ENCODE measurements at regions not wholly inside any gene's neighbourhood (a gene's known extent, or its start where the extent isn't known, plus 50 kb on each side); places are given as distances from the start of the nearest gene placed in this dataset.

DNA sequence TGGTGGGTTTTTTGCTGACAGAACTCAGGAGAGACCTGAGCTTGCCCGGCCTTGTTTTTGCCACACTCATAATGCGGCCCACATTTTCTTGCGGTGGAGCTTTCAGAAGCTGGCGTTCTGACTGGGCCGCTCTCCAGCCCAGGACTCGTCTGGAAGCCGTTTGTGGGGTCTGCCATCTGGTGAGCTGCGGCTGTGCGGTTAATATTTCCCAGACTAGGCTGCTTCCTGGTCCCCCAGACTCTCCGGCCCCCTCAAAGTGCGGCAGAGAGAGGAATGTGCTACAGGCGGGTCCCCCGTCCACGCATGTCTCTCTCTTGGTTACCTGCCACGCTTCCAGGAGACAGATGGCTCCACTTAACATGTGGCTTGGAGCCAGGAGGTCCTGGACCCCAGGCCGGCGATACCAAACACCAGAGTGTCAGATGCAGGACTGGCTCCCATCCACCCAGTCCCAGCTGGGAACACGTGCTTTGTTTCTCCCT lies 128.9 kb upstream of the PMEPA1 start:
- no peak for DNase-seq

DNA sequence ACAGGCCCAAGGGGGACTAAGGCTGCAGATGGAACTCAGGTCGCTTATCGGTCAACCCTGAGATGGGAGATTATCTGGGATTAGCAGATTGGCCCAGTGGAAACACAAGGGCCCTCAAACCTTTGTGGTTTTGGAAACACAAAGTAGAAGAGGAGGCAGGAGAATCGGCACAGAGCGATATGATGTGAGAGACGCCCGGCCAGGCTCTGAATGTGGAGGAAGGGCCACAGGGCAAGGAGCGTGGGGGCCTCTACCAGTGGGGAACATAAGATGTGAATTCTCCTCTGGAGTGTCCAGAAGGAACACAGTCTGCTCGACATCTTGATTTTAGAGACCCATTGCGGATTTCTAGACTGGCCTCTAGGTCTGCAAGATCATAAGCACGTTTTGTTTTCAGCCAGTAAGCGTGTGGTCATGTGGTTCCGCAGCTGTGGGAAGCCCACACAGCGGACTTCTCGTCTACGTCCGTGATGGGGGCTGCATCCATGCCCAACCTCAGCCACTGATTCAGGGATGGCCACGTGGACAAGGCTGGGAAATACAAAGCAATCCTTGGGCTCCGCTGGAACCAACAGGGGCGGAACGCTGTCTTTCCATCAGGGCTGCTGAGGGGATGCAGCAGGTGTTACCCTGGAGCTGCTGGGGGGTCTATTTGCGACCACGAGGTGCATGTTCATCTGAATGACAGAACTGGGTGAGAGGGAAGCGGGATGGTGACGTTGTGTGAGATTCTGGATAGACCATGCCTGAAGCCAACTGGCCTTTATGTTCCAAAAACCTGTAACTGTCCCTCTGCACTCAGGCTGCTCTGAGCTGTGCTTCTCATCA lies 127.6 kb upstream of the PMEPA1 start:
- no peak for DNase-seq

DNA sequence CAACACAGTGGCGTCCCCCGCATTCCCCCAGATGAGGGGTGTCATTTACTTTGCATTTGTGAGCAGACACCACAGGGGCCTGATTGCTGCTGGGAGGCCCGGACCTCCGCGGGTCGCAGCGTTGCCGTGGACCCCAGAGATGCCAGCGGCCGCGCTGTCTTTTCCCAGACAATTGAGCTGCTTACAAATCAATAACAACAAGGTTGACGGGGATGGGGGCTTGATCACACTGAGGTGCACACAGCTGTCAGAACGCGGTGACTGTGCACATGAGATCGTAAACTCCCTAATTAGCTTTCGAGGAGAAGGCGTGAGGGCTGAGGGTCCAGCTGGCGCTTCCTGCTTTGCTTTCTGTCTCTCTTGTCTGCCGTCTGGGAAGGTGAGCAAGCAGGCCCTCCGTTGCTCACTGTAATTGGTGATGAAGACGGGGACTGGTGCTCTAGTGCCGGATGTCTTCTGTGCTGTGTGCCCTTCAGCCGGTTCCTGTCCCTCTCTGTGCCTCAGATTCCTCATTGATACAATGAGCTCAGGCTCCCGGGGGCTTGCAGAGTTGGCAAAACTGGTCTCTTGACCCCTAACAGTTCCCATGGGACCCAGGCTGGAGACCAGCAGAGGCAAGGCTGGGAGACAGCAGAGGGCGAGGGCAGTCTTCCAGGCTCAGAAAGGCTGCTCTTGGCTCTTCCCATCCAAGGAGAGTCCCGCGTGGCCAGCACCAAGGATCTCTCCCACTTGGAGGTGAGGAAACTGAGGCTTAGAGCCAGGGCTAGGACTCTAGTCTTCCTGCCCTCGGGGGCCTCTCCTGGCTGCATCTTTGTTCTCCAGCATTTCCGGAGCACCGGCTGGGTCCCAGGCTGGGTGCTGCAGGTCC lies 126.0 kb upstream of the PMEPA1 start:
- no peak for DNase-seq

DNA sequence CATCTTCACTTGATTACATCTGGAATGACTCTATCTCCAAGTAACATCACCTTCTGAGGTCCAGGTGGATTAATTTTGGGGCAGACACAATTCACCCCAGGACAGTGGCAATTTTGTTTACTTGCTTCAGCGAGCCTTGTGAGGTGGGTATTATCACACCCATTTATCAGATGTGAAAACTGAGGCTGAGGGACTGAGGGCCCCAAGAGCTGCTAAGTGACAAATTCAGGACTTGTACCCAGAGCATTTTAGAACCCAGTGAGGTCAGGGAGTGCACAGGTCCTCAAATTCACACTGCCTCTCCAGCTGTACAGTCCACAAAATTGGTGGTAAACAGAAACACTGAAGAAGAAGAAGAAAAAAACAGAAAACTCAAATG lies 125.2 kb upstream of the PMEPA1 start:
- no peak for DNase-seq

DNA sequence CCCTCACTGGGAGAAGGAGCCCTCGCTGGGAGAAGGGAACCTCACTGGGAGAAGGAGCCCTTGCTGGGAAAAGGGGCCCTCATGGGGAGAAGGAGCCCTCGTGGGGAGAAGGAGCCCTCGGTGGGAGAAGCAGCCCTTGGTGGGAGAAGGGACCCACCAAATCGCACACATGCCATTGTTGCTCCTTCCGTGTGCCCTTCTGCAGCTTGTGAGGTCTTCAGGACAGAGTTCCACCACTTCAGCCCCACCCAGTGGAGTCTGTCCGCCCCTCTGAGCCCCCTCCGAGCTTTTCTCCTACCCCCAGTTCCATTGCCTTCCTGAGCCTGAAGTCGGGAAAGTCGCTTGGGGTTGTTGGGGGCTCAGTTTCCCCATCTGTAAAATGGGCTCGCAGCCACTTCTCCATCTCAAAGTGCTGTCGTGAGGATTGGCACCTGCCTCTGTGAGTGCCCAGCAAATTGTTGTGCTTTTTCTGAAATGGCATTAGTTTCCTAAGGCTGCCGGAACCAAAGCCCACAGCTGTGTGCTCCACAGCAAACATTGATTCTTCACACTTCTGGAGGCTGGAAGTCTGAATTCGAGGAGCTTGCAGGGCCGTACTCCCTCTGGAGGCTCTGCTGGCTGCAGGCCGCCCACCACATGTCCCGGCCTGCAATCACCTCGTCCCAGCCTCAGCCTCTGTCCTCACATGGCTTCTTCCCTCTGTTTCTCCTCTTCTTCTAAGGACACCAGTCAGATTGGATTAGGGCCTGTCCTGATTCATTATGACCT lies 124.7 kb upstream of the PMEPA1 start:
- no peak for DNase-seq

DNA sequence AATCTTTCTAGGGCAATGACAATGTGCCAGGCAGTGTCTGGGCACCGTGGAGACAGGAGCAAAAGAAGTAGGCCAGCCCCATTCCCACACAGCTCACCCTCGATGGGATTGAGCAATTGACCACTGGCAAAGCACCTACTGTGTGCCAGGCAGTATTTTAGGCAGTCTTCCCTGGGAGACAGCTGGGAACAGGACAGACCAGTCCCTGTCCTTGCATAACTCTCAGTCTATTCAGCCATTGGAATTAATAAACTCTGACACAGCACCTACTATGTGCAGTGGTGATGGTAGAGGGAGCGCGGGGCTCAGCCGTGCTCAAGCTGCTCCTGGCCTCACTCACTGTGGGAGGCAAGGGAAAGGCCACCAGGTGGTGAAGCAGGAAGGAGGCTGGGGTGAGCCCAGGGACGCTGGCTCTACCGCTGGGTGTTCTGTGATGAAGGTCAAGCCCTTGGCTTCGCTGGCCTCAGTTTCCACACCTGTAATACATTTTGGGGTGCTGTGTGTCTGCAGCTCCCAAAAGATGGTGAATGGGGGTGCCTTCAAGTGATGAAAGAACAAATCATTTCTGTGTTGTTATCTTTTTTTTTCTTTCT lies 122.3 kb upstream of the PMEPA1 start:
- no peak for DNase-seq

DNA sequence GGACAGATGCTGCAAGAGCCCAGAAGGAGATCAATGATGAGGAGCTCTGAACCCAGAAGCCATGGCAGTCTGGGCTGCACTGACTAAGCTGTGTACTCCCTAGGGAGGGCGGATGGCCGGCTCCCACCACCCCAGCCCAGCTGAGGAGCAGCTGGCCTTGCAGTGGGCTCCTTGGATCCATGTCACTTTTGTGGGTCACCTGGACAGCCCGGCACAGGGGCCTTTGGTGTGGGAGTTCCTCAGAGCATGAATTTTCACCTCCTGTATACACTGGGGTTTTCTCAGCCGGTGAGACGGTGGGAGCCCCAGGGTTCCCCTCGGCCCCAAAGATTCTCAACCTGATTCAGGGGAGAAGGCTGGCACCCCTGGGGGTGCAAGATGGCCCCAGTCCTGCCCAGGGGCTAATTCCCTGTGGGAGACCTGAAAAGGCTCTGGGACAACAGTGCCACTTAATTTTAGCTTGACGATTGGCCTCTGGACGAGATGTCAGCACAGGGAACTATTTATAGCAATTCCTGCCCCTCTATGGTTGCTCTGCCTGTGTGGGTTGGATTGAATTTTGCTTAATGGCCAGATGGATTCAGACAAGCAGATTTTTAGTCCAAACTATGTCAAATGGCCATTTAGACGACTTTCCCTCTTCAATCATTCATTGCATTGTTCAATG lies 121.6 kb upstream of the PMEPA1 start:
- no peak for DNase-seq

DNA sequence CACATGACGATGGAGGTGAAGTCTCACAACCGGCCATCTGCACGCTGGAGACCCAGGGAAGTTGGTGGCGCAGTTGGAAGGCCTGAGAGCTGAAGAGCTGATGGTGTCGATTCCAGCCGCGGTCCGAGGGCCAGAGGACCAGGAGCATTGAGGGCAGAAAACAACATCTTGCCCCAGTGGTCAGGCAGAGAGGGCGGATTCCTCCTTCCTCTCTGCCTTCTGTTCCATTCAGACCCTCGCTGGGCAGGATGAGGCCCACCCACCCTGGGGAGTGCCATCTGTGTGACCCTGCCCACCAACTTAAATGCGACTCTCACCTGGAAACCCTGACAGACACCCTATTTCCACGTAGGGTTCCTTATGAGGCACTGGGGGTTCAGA lies 120.7 kb upstream of the PMEPA1 start:
- no peak for DNase-seq

DNA sequence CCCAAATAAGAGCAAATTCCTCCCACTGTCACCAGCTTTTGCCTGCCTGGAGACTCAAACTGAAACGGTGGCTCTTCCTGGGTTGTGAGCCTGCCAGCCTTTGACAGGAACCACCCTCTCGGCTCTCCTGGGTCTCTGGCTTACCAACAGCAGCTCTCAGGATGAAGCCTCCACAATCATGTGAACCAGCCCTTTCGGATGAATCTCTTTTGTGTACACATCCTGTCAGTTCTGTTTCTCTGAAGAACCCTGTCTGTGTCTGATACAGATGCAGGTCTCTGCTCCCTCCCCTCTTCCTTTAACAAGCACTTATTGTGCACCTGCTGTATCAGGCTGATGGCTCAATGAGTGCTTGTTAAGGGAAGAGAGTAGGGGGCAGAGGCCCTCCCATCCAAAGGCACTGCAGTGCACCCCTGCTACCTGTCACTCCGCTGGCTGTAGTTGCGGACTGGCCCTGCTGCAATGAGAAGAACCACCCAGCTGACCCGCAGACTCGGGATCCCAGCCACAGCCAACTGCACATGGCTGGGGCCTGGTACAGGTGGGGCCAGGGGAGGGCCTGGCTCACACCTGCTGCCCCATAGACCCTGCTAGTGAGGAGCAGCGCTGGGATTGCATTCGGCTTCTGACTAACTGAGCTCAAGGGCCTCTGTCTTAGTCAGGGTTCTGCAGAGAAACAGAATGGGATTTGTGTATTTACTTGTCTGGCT lies 120.1 kb upstream of the PMEPA1 start:
- no peak for DNase-seq

DNA sequence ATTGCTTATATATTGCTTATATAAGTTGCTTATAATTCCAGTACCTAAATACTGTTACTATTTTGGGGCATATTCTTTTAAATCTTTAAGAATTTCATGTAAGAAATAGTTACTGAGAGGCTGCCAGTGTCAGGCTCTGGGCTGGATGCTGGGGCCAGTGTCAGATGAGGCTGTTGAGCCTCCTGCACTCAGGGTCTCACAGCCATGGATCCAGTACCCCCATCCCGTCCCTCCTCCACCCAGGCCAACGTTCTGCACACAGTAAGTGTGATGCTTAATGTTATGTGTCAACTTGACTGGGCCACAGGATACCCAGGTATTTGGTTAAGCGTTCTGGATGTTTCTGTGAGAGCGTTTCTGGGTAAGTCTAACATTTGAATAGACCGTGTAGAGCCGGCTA lies 119.5 kb upstream of the PMEPA1 start:
- no peak for DNase-seq

DNA sequence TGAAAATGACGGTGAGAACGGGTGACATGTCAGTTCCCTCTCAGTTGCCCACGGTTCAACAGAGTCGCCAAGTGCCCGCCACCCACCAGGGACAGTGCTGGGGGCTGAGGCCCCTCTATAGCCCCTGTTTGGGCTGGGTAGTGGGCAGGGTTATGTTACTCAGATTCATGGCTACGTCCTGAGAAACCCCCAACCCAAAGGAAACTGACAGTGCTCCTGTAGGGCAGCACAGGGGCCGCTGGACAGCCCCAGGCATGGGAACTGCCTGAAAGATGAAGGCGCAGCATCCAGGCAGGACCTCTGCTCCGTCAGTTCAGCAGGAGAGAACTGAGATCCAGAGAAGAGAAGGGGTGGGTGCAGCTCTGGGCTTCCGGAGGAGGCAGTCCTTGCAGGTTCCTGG lies 118.9 kb upstream of the PMEPA1 start:
- DNase-seq = no peak

DNA sequence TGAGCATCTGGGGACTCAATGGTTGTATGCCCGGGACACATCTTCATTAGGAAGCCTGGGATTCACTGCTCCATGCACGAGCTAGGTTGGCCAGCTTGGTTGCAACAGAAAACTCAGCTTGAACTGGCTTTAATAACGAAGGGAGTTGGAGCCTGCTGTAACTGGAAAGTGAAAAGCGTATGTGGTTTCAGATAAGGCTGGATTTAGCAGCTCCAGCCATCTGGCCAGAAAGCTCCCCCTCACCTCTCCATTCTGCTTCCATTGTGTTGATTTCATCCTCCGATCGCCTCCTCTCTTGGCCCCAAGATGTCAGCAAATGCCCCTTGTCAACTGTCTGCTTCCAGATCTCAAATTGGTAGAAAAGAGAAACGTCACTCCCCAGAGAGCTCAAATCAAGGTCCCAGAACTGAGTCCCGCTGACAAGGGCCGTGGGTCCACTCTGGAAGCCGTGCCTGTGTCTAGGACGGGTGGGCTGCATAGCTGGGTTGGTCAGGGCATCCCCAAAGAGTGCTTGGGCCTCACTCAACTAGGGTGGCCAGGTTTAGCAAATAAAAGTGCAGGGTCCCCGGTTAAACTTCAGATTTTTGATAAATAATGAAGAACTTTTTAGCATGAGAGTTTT lies 117.0 kb upstream of the PMEPA1 start:
- no peak for DNase-seq

DNA sequence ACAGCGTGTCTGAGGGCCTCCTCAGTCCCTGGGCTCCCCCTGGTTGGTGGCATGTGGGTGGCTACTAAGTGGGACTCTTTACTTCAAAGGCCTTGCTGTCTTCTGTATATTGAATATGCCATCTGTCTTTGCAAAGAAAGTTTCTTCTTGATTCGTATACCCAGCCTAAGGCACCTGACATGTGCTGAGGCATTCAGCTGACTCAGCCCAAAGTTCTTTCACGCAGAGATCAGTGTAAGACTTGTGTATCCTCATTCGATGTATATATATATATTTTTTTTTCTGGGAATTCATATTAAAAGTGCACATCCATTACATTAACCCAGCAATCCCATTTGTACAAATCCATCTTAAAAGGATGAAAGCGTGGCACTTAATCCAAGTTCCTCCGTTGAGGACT lies 115.1 kb upstream of the PMEPA1 start:
- no peak for DNase-seq

DNA sequence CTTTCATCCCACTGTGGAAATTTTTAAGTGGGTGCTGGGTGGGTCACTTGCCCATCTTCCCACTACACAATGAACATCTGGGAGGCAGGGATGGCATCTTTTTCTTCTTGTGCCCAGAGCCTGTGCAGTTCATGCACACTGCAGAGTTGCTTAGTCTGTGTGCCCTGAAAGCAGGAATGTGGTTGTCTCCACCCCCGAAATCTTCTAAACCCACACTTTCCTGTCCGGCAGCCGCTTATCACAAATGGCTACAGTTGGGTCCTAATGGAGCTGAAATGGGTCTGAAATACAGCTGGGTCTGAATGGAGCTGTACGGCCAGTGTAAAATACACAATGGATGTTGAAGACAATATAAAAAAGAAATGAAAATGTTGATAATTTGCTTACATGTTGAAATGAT lies 112.1 kb upstream of the PMEPA1 start:
- peak; percentile 9 for DNase-seq

DNA sequence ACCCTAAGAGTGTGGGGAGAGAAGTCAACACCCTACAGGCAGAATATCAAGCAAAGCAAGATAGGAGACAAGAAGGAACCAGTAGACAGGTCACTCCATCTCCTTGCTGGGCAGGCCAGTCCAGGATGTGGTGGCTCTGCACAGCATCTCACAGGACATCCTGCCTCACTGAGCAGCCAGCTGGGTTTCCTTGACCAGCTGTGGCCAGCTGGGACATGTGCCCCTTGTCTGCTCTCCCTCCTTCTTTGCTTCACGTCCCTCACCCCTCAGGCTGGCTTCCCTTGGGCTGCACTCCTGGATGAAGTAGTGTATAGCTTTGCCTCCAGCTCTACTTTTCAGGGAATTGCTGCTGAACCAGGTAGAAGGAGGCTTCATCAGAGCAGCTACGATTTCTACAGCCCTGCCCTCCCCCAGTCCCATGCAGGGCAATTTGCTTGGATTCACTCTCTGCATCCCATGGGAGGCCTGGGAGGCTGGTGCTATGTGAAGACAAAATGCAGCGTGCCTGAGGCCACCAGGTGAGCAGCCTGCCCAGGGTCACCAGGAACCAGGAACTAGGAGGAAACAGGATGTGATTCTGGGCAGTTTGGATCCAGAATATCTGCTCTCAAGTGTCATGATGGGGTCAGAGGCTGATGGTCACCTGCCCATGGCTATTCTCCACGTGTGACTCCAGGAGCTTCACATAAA lies 110.0 kb upstream of the PMEPA1 start:
- no peak for DNase-seq

DNA sequence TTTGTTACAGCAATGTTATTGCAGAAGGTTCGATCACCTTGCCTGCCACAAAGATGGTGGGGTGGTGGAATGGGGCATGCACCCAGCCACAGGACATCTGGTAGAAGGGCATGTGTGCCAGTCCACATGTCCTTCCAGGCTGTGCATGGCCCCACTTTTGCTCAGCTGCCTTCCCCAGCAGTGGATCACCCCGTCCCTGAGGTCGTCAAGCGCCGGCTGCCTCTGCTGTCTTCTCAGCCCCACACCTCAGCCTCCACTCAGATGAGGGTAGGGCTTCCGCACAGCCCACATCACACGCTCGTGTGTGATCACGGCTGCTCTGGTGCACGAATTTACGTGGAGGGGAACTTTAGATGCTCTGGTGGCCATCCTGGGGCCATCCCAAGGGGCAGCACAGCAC lies 109.5 kb upstream of the PMEPA1 start:
- DNase-seq = no peak

DNA sequence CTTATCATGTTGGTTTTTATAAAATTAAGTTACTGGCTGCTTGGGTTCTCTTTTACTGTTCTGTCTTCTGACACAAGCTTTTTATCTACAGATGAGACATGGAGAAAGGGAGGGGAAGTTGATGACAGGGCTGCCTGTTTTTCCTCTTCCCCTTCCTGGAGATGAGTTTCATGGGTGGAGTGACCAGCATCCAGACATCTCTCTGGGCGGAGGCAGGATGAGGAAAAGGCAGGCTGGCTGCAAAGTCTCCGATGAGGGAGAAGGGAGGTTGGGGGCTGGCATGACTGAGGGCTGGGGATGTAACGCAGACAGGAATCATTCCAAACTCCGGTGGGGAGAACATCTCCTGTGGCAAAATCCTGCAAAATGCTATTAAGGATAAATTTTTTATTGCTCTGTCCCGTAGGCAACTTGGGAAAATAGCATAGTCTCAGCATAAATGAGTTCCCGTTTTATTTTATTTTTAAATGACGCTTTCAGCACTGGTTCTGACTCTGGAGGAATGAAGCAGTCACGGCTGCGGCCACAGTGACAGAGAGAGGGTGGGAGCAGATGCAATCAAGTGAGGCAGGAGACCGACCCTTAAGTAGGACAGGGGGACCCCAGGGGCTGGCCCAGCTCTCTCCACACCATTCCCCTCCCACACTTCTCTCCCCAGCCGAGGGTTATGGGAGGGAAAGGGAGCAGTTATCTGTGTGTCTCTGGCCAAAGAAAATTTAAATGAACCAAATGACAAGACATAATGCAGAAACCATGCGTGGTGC lies 108.8 kb upstream of the PMEPA1 start:
- no peak for DNase-seq

DNA sequence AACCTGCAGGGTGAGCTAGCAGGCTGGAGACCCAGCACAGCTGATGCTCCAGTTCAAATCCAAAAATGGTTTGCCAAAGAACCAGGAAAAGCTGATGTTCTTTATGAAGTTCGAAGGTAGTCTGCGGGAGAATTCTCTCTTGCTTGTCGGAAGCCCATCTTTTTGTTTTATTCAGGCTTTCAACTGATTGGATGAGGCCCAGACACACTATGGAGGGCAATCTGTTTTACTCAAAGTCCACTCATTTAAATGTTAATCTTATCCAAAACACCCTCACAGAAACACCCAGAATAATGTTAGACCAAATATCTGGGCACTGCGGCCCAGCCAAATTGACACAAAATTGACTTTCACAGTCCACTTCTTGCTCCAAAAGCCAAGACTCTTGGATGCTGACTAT lies 105.6 kb upstream of the PMEPA1 start:
- DNase-seq = no peak

DNA sequence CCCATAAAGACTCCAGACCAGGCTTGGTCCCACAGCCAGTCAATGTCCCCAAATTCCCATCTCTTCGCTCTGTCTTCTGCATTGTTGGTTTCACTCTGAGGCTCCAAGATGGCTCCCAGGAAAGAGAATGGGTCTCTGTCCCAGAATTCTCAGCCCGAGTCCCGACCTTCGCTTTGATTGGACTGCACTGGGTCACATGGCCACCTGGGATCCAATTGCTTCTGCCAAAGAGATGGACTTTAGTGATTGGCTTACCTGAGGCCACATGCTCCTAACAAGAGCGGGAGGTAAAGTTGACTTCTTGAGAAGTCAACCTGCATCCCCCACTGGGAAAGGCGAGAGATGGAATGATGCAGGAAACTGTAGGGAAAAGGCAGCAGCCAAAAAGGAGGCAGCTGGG lies 104.7 kb upstream of the PMEPA1 start:
- no peak for DNase-seq

Data from hematopoietic multipotent progenitor cell treated with erythropoietin and hydrocortisone succinate and interleukin-3 and kit ligand, for 6 days (in vitro differentiated cells).